Panc1 (cell line): ENCODE measurements at regions not wholly inside any gene's neighbourhood (a gene's known extent, or its start where the extent isn't known, plus 50 kb on each side); places are given as distances from the start of the nearest gene placed in this dataset.

ENCODE experiments used
- POLR2AphosphoS5 ChIP-seq: IDR thresholded peaks from 2 replicates; pipeline ENCODE4 v1.6.1; 2012; ENCODE audit warnings: mild to moderate bottlenecking, low read depth, low read length, moderate library complexity
- SIN3A ChIP-seq: IDR thresholded peaks from 2 replicates; pipeline ENCODE4 v1.6.1; 2012; ENCODE audit warnings: low read depth, mild to moderate bottlenecking, low read length, moderate library complexity, borderline replicate concordance; ENCODE audit not compliant: insufficient read depth
- TCF7L2 ChIP-seq: IDR thresholded peaks from 2 replicates; pipeline ENCODE4 v1.6.1; 2011; ENCODE audit warnings: mild to moderate bottlenecking, low read depth, low read length, inconsistent platforms
- TF ChIP-seq, protein P1 (sequence below): fragments of 450-650 bp; IDR thresholded peaks from 2 replicates; pipeline ENCODE4 v1.5.1; 2017; ENCODE audit warnings: mild to moderate bottlenecking
- TF ChIP-seq, protein P2 (sequence below), 2 experiments: IDR thresholded peaks; 2 replicates each; pipeline ENCODE4 v1.6.1; 2011 to 2012; ENCODE audit warnings: low read depth in 2 of 2, control low read depth in 1 of 2, low read length in 1 of 2, mild to moderate bottlenecking in 1 of 2, moderate library complexity in 1 of 2; ENCODE audit not compliant: insufficient read depth in 1 of 2

DNA sequence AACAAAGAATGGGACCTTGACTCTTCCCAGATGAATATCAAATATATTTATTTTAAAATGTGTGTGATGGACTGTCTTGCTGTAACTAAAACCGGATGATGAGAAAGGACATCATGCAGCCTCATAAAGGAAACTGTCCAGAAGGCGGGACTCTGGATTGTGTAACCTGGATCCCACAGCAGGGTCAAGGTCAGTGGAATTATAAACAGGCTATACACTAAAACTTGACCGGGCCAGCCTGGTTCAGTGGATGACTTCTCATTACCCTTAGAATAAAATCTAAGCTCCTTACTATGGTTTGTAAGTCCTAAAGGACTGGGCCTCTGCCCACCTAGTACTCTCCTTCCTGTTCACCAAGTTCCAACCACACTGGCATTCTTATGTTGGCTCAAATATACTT lies 280.3 kb downstream of the ELAVL2 start:
- TF ChIP-seq, protein P1, sequence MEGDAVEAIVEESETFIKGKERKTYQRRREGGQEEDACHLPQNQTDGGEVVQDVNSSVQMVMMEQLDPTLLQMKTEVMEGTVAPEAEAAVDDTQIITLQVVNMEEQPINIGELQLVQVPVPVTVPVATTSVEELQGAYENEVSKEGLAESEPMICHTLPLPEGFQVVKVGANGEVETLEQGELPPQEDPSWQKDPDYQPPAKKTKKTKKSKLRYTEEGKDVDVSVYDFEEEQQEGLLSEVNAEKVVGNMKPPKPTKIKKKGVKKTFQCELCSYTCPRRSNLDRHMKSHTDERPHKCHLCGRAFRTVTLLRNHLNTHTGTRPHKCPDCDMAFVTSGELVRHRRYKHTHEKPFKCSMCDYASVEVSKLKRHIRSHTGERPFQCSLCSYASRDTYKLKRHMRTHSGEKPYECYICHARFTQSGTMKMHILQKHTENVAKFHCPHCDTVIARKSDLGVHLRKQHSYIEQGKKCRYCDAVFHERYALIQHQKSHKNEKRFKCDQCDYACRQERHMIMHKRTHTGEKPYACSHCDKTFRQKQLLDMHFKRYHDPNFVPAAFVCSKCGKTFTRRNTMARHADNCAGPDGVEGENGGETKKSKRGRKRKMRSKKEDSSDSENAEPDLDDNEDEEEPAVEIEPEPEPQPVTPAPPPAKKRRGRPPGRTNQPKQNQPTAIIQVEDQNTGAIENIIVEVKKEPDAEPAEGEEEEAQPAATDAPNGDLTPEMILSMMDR: no peak
- TF ChIP-seq, protein P2, sequence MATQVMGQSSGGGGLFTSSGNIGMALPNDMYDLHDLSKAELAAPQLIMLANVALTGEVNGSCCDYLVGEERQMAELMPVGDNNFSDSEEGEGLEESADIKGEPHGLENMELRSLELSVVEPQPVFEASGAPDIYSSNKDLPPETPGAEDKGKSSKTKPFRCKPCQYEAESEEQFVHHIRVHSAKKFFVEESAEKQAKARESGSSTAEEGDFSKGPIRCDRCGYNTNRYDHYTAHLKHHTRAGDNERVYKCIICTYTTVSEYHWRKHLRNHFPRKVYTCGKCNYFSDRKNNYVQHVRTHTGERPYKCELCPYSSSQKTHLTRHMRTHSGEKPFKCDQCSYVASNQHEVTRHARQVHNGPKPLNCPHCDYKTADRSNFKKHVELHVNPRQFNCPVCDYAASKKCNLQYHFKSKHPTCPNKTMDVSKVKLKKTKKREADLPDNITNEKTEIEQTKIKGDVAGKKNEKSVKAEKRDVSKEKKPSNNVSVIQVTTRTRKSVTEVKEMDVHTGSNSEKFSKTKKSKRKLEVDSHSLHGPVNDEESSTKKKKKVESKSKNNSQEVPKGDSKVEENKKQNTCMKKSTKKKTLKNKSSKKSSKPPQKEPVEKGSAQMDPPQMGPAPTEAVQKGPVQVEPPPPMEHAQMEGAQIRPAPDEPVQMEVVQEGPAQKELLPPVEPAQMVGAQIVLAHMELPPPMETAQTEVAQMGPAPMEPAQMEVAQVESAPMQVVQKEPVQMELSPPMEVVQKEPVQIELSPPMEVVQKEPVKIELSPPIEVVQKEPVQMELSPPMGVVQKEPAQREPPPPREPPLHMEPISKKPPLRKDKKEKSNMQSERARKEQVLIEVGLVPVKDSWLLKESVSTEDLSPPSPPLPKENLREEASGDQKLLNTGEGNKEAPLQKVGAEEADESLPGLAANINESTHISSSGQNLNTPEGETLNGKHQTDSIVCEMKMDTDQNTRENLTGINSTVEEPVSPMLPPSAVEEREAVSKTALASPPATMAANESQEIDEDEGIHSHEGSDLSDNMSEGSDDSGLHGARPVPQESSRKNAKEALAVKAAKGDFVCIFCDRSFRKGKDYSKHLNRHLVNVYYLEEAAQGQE (IDR thresholded peaks at IDR 0.05; ENCODE audit: insufficient read depth in 1 of 2, low read depth in 2 of 2, low read length in 1 of 2): no peak
- TF ChIP-seq SIN3A (no peak), TCF7L2 (no peak), POLR2AphosphoS5 (no peak)
